Endothelial cell of umbilical vein (primary cell): ENCODE measurements at regions not wholly inside any gene's neighbourhood (a gene's known extent, or its start where the extent isn't known, plus 50 kb on each side); places are given as distances from the start of the nearest gene placed in this dataset.

Experiments
- BruUV-seq: library from RNA; stranded (reverse); fragments of 400-500 nt; replicated peaks from 2 replicates; lab custom pipeline; 2021; lab: Mats Ljungman, UMichigan
- CTCF ChIA-PET: fragments of 300-600, 350-600 bp; sonication (Branson Sonifier 250); formaldehyde crosslinking; loops from one replicate; lab custom pipeline; 2021; ENCODE audit warnings: antibody characterized with exemption, inconsistent platforms; lab: Charles Lee
- POLR2A ChIA-PET: fragments of 300-600, 350-600 bp; sonication (Branson Sonifier 250); formaldehyde crosslinking; loops from one replicate; lab custom pipeline; 2021; ENCODE audit warnings: antibody characterized with exemption, inconsistent platforms; lab: Charles Lee
- DNase-seq: peaks from one replicate; pipeline ENCODE4 v3.0.0-alpha.2; 2011; ENCODE audit warnings: low read depth, low spot score
- FAIRE-seq: peaks from 2 replicates; lab custom pipeline; 2011; peaks lifted over from hg19 to GRCh38; lab: Jason Lieb, UNC
- H2AFZ ChIP-seq: 2 replicates; pipeline ENCODE4 v1.6.0; 2012; ENCODE audit warnings: low read depth, low read length, control low read depth, inconsistent platforms
- H3K27ac ChIP-seq: 2 replicates; pipeline ENCODE4 v1.5.1; 2011; ENCODE audit warnings: low read depth, mild to moderate bottlenecking, control low read depth, low read length, moderate library complexity; ENCODE audit not compliant: insufficient read depth
- H3K27me3 ChIP-seq, 2 experiments: 2 replicates each; pipeline versions ENCODE4 v1.6.0 to v1.6.1; 2011; ENCODE audit warnings: low read length in 2 of 2, mixed read lengths in 1 of 2; ENCODE audit not compliant: control insufficient read depth in 2 of 2, insufficient read depth in 2 of 2
- H3K36me3 ChIP-seq, 2 experiments: 2 replicates in 1 of 2; 3 replicates in 1 of 2; pipeline ENCODE4 v1.5.1; 2011; ENCODE audit warnings: low read length in 2 of 2, mild to moderate bottlenecking in 1 of 2, moderate library complexity in 1 of 2; ENCODE audit not compliant: control insufficient read depth in 2 of 2, insufficient read depth in 2 of 2; ENCODE audit errors: extremely low read depth in 1 of 2
- H3K4me1 ChIP-seq: 3 replicates; pipeline ENCODE4 v1.5.1; 2011; ENCODE audit warnings: mild to moderate bottlenecking, low read length; ENCODE audit not compliant: control insufficient read depth, insufficient read depth; ENCODE audit errors: extremely low read depth
- H3K4me2 ChIP-seq: 2 replicates; pipeline ENCODE4 v1.6.1; 2011; ENCODE audit warnings: low read length, control low read depth, mixed read lengths; ENCODE audit not compliant: insufficient read depth
- H3K4me3 ChIP-seq, 3 experiments: fragments of 200-600 bp in 1 of 3; sonication (generic), shearing (Covaris generic) in 1 of 3; replicated peaks in 1 of 3; 2 replicates each; pipeline ENCODE4 v1.5.1; 2011 to 2016; ENCODE audit warnings: control low read depth in 3 of 3, low read length in 3 of 3, mild to moderate bottlenecking in 2 of 3, inconsistent platforms in 1 of 3, low read depth in 1 of 3, moderate library complexity in 1 of 3; ENCODE audit not compliant: insufficient read depth in 1 of 3
- H3K79me2 ChIP-seq: 2 replicates; pipeline ENCODE4 v1.6.0; 2012; ENCODE audit warnings: low read length, inconsistent platforms; ENCODE audit not compliant: control insufficient read depth, insufficient read depth
- H3K9ac ChIP-seq: replicated peaks from 2 replicates; pipeline ENCODE3; 2011; ENCODE audit warnings: low read length, control low read depth; ENCODE audit not compliant: insufficient read depth; ENCODE audit errors: extremely low read depth
- H3K9me1 ChIP-seq: replicated peaks from 3 replicates; pipeline ENCODE4 v1.6.0; 2011; ENCODE audit warnings: mild to moderate bottlenecking, low read length; ENCODE audit not compliant: control insufficient read depth, insufficient read depth; ENCODE audit errors: extremely low read depth
- H3K9me3 ChIP-seq: replicated peaks from 2 replicates; pipeline ENCODE4 v1.5.1; 2012; ENCODE audit warnings: low read length, inconsistent platforms; ENCODE audit not compliant: control insufficient read depth, insufficient read depth
- H4K20me1 ChIP-seq: replicated peaks from 2 replicates; pipeline ENCODE3; 2011; ENCODE audit warnings: mild to moderate bottlenecking, low read length; ENCODE audit not compliant: control insufficient read depth, insufficient read depth; ENCODE audit errors: extremely low read depth
- EZH2 ChIP-seq: IDR thresholded peaks from 2 replicates; pipeline ENCODE4 v1.6.1; 2012; ENCODE audit warnings: borderline replicate concordance, low read depth, mild to moderate bottlenecking, moderate library complexity, low read length, inconsistent platforms; ENCODE audit not compliant: severe bottlenecking
- FOS ChIP-seq: IDR thresholded peaks from 2 replicates; pipeline ENCODE4 v1.6.1; 2011; ENCODE audit warnings: mild to moderate bottlenecking, low read length, moderate library complexity, borderline replicate concordance; ENCODE audit not compliant: insufficient read depth
- GATA2 ChIP-seq: IDR thresholded peaks from 2 replicates; pipeline ENCODE4 v1.7.0; 2011; ENCODE audit warnings: low read depth, mild to moderate bottlenecking, moderate library complexity, mixed read lengths, low read length; ENCODE audit not compliant: insufficient read length, insufficient read depth
- JUN ChIP-seq: IDR thresholded peaks from 2 replicates; pipeline ENCODE4 v1.6.1; 2011; ENCODE audit warnings: borderline replicate concordance, low read depth; ENCODE audit not compliant: insufficient read length, insufficient read depth
- MYC ChIP-seq: IDR thresholded peaks from one replicate; pipeline ENCODE4 v1.6.1; 2011; ENCODE audit warnings: mild to moderate bottlenecking, low read depth, low read length
- POLR2A ChIP-seq: IDR thresholded peaks from 2 replicates; pipeline ENCODE4 v1.6.1; 2012; ENCODE audit warnings: low read depth, mild to moderate bottlenecking, control low read depth, low read length
- POLR2AphosphoS5 ChIP-seq: IDR thresholded peaks from 2 replicates; pipeline ENCODE4 v1.6.1; 2012; ENCODE audit warnings: low read depth, mild to moderate bottlenecking, control low read depth, low read length, moderate library complexity; ENCODE audit not compliant: insufficient read depth
- dilution Hi-C: fragments of 300-500 bp; cut with MboI; formaldehyde crosslinking; loops from one replicate; pipeline ENCODE4 v1.15.0; 2019; ENCODE audit warnings: low sequenced_read_pairs; ENCODE audit not compliant: extremely low pct_ligation_motif_present
- intact Hi-C: fragments of 100-400 bp; cut with micrococcal nuclease; formaldehyde crosslinking; loops from one replicate; pipeline ENCODE4 v1.10.0; 2022
- TF ChIP-seq, protein P1 (sequence below), 2 donors: IDR thresholded peaks; 1 replicate in 1 of 2; 2 replicates in 1 of 2; pipeline ENCODE4 v1.5.1; 2011; ENCODE audit warnings: low read length in 2 of 2, mild to moderate bottlenecking in 2 of 2, moderate library complexity in 2 of 2, control low read depth in 1 of 2, inconsistent platforms in 1 of 2, low read depth in 1 of 2; ENCODE audit not compliant: insufficient read depth in 1 of 2; ENCODE audit errors: extremely low read depth in 1 of 2
- TF ChIP-seq, protein P2 (sequence below): IDR thresholded peaks from 2 replicates; pipeline ENCODE4 v1.6.1; 2011; ENCODE audit not compliant: insufficient read depth, insufficient read length

DNA sequence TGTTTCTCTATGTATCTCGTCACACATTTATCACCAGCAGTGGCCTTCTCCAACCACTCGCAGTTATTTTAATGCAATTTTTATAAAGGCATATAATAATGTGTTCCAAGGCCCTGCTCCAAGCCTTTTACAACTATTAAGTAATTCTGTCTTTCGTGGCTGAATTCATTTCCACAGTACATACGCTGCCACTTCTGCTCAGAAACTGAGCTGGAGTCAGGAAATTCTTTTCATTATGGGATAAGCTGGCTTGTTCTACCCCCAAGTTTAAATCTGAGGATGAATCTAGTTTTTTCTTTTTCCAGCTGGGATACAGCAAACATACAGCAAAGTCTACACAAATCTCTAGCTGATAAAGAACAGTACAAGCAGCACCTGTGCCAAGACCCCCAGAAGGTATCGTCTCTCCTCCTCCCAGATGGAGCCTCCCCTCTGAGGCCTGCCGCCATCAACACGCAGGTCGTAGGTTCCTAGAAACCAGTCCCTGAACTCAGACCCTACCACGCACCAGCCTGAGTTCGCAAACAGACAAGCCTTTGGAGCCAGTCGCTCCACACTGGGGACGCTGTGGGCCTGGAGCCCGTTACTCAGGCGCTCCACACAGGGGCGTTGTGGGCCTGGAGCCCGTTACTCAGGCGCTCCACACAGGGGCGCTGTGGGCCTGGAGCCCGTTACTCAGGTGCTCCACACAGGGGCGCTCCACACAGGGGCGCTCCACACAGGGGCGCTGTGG lies 263.5 kb downstream of the THBS2 start:
- dilution Hi-C loops: no loop called here
- CTCF ChIA-PET: no interaction called here

More for the DNA sequence above, 263.5 kb downstream of the THBS2 start:
- H4K20me1 ChIP-seq: no peaks in the 10 kb centered on the region
- TF ChIP-seq MYC (no peak), POLR2AphosphoS5 (no peak), FOS (no peak), GATA2 (no peak), EZH2 (no peak), JUN (no peak), POLR2A (no peak)
- TF ChIP-seq, protein P1, sequence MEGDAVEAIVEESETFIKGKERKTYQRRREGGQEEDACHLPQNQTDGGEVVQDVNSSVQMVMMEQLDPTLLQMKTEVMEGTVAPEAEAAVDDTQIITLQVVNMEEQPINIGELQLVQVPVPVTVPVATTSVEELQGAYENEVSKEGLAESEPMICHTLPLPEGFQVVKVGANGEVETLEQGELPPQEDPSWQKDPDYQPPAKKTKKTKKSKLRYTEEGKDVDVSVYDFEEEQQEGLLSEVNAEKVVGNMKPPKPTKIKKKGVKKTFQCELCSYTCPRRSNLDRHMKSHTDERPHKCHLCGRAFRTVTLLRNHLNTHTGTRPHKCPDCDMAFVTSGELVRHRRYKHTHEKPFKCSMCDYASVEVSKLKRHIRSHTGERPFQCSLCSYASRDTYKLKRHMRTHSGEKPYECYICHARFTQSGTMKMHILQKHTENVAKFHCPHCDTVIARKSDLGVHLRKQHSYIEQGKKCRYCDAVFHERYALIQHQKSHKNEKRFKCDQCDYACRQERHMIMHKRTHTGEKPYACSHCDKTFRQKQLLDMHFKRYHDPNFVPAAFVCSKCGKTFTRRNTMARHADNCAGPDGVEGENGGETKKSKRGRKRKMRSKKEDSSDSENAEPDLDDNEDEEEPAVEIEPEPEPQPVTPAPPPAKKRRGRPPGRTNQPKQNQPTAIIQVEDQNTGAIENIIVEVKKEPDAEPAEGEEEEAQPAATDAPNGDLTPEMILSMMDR (IDR thresholded peaks at IDR 0.05; ENCODE audit: extremely low read depth in 1 of 2, insufficient read depth in 1 of 2, low read depth in 1 of 2, low read length in 2 of 2): no peak
- TF ChIP-seq, protein P2, sequence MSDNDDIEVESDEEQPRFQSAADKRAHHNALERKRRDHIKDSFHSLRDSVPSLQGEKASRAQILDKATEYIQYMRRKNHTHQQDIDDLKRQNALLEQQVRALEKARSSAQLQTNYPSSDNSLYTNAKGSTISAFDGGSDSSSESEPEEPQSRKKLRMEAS: no peak
- no TSS peak for BruUV-seq
- H3K27me3 ChIP-seq: no peaks in the 10 kb centered on the region
- H3K4me2 ChIP-seq: no peak overlapping the region
- H3K9ac ChIP-seq: no peak overlapping the region
- H3K36me3 ChIP-seq: no peaks in the 10 kb centered on the region
- no peaks in the 10 kb centered on the region for H3K79me2 ChIP-seq
- FAIRE-seq: no peak
- intact Hi-C loops: no loop called here
- H3K9me3 ChIP-seq: peaks cover under 1% of the 10 kb centered on the region
- POLR2A ChIA-PET: no interaction called here
- H3K9me1 ChIP-seq: no peaks in the 10 kb centered on the region
- no peaks in the 10 kb centered on the region for H3K4me1 ChIP-seq
- DNase-seq: no peak
- no peak overlapping the region for H3K4me3 ChIP-seq
- no peak overlapping the region for H3K27ac ChIP-seq
- H2AFZ ChIP-seq: no peak overlapping the region
